H9 (cell line): ENCODE measurements at regions not wholly inside any gene's neighbourhood (a gene's known extent, or its start where the extent isn't known, plus 50 kb on each side); places are given as distances from the start of the nearest gene placed in this dataset.

Experiments
- DNase-seq: peaks from one replicate; pipeline ENCODE4 v3.0.0-alpha.2; 2017
- H2AFZ ChIP-seq: one replicate; pipeline ENCODE4 v1.6.1; 2013; ENCODE audit warnings: mild to moderate bottlenecking, low read length, control low read depth, moderate library complexity
- H2AK5ac ChIP-seq: 2 replicates; pipeline ENCODE4 v1.6.1; 2013; ENCODE audit warnings: low read length, control low read depth, mixed read lengths; ENCODE audit not compliant: insufficient read length
- H2BK120ac ChIP-seq: one replicate; pipeline ENCODE4 v1.6.1; 2013; ENCODE audit warnings: low read depth, mild to moderate bottlenecking, low read length, control low read depth, inconsistent platforms; ENCODE audit not compliant: poor library complexity, severe bottlenecking
- H2BK12ac ChIP-seq: 2 replicates; pipeline ENCODE4 v1.6.1; 2013; ENCODE audit warnings: low read length, control low read depth, mixed read lengths, low read depth; ENCODE audit not compliant: insufficient read length
- H2BK15ac ChIP-seq: 2 replicates; pipeline ENCODE4 v1.6.1; 2013; ENCODE audit warnings: low read depth, low read length, control low read depth
- H2BK20ac ChIP-seq: one replicate; pipeline ENCODE4 v1.6.1; 2013; ENCODE audit warnings: low read depth, mild to moderate bottlenecking, low read length, control low read depth, inconsistent platforms; ENCODE audit not compliant: poor library complexity, severe bottlenecking
- H2BK5ac ChIP-seq: 2 replicates; pipeline ENCODE4 v1.6.1; 2013; ENCODE audit warnings: low read length, control low read depth, mixed read lengths; ENCODE audit not compliant: insufficient read length
- H3K14ac ChIP-seq: 2 replicates; pipeline ENCODE4 v1.6.1; 2013; ENCODE audit warnings: low read length, control low read depth; ENCODE audit not compliant: insufficient read depth
- H3K18ac ChIP-seq: 2 replicates; pipeline ENCODE4 v1.6.1; 2013; ENCODE audit warnings: low read depth, mild to moderate bottlenecking, mixed read lengths, low read length, control low read depth; ENCODE audit not compliant: insufficient read length
- H3K23ac ChIP-seq: 2 replicates; pipeline ENCODE4 v1.6.1; 2013; ENCODE audit warnings: low read length, control low read depth, mixed read lengths, low read depth; ENCODE audit not compliant: insufficient read length
- H3K23me2 ChIP-seq: 2 replicates; pipeline ENCODE4 v1.6.1; 2013; ENCODE audit warnings: low read depth, mild to moderate bottlenecking, mixed read lengths, low read length, control low read depth; ENCODE audit not compliant: insufficient read length, poor library complexity, severe bottlenecking
- H3K27ac ChIP-seq: 2 replicates; pipeline ENCODE4 v1.5.1; 2013; ENCODE audit warnings: low read length, control low read depth, mixed read lengths, low read depth; ENCODE audit not compliant: insufficient read length
- H3K27me3 ChIP-seq: 2 replicates; pipeline ENCODE4 v1.6.1; 2013; ENCODE audit warnings: low read length, control low read depth, inconsistent platforms; ENCODE audit not compliant: insufficient read depth
- H3K4ac ChIP-seq: 2 replicates; pipeline ENCODE4 v1.6.1; 2013; ENCODE audit warnings: low read depth, mild to moderate bottlenecking, control low read depth, inconsistent platforms, low read length, moderate library complexity
- H3K4me1 ChIP-seq: 2 replicates; pipeline ENCODE4 v1.6.1; 2013; ENCODE audit warnings: low read length, control low read depth, inconsistent platforms; ENCODE audit not compliant: insufficient read depth
- H3K4me2 ChIP-seq: 2 replicates; pipeline ENCODE4 v1.6.1; 2013; ENCODE audit warnings: low read length, control low read depth, mixed read lengths; ENCODE audit not compliant: insufficient read length, insufficient read depth
- H3K56ac ChIP-seq: 2 replicates; pipeline ENCODE4 v1.6.1; 2013; ENCODE audit warnings: low read depth, mild to moderate bottlenecking, mixed read lengths, low read length, control low read depth; ENCODE audit not compliant: insufficient read length
- H3K79me1 ChIP-seq: 2 replicates; pipeline ENCODE4 v1.6.1; 2013; ENCODE audit warnings: low read depth, mild to moderate bottlenecking, moderate library complexity, low read length, control low read depth, inconsistent platforms; ENCODE audit not compliant: insufficient read depth, poor library complexity, severe bottlenecking
- H3K79me2 ChIP-seq: 2 replicates; pipeline ENCODE4 v1.6.1; 2013; ENCODE audit warnings: low read length, control low read depth, inconsistent platforms; ENCODE audit not compliant: insufficient read depth
- H3K9ac ChIP-seq: 2 replicates; pipeline ENCODE4 v1.6.1; 2013; ENCODE audit warnings: low read length, control low read depth, mixed read lengths; ENCODE audit not compliant: insufficient read length; ENCODE audit errors: extremely low read depth
- H3K9me3 ChIP-seq: one replicate; pipeline ENCODE4 v1.6.1; 2013; ENCODE audit warnings: low read depth, low read length, inconsistent platforms; ENCODE audit not compliant: control insufficient read depth
- H3T11ph ChIP-seq: one replicate; pipeline ENCODE4 v1.6.1; 2013; ENCODE audit warnings: mild to moderate bottlenecking, low read length, control low read depth, inconsistent platforms
- H4K20me1 ChIP-seq: one replicate; pipeline ENCODE4 v1.6.1; 2013; ENCODE audit not compliant: control insufficient read depth, insufficient read length, insufficient read depth
- H4K5ac ChIP-seq: 2 replicates; pipeline ENCODE4 v1.6.1; 2013; ENCODE audit warnings: low read depth, mild to moderate bottlenecking, mixed read lengths, low read length, control low read depth; ENCODE audit not compliant: insufficient read length
- H4K8ac ChIP-seq: replicated peaks from 2 replicates; pipeline ENCODE4 v1.6.1; 2013; ENCODE audit warnings: low read length, control low read depth, mixed read lengths, low read depth; ENCODE audit not compliant: insufficient read length
- H4K91ac ChIP-seq: 2 replicates; pipeline ENCODE4 v1.6.1; 2013; ENCODE audit warnings: low read depth, mild to moderate bottlenecking, moderate library complexity, mixed read lengths, low read length, control low read depth; ENCODE audit not compliant: insufficient read length
- H3K27ac Mint-ChIP-seq, 3 experiments: 2 replicates in 2 of 3; 3 replicates in 1 of 3; pipeline ENCODE4 v1.8.0; 2020 to 2021; ENCODE audit warnings: mixed read lengths in 3 of 3, mild to moderate bottlenecking in 1 of 3, moderate library complexity in 1 of 3
- H3K27me3 Mint-ChIP-seq: 2 replicates; pipeline ENCODE4 v1.8.0; 2021; ENCODE audit warnings: low read depth, mild to moderate bottlenecking, moderate library complexity, mixed read lengths
- H3K36me3 Mint-ChIP-seq, 3 experiments: 2 replicates in 2 of 3; 3 replicates in 1 of 3; pipeline ENCODE4 v1.8.0; 2020 to 2021; ENCODE audit warnings: low read depth in 3 of 3, mixed read lengths in 3 of 3; ENCODE audit not compliant: insufficient read depth in 1 of 3
- H3K4me1 Mint-ChIP-seq, 2 experiments: 2 replicates each; pipeline ENCODE4 v1.8.0; 2020; ENCODE audit warnings: mixed read lengths in 2 of 2
- H3K4me3 Mint-ChIP-seq, 2 experiments: 2 replicates in 1 of 2; 3 replicates in 1 of 2; pipeline ENCODE4 v1.8.0; 2020 to 2021; ENCODE audit warnings: mild to moderate bottlenecking in 2 of 2, mixed read lengths in 2 of 2, moderate library complexity in 1 of 2
- H3K9me3 Mint-ChIP-seq, 2 experiments: 2 replicates in 1 of 2; 3 replicates in 1 of 2; pipeline ENCODE4 v1.8.0; 2020; ENCODE audit warnings: mild to moderate bottlenecking in 2 of 2, mixed read lengths in 2 of 2, moderate library complexity in 1 of 2
- WGBS: extraction: QIAGEN DNeasy Blood & Tissue Kit; methylation state at CpG from one replicate; pipeline ENCODE4 v1.1.7; 2013; ENCODE audit warnings: missing lambda C conversion rate, low lambda C conversion rate, mixed read lengths; ENCODE audit not compliant: insufficient read length; ENCODE audit errors: extremely low coverage; 5-methylcytosine and 5-hydroxymethylcytosine counted together
- TF ChIP-seq, protein P1 (sequence below): fragments of 200-600 bp; sonication (generic); conservative IDR thresholded peaks from 3 replicates; pipeline ENCODE4 v1.8.0; 2021; ENCODE audit warnings: antibody characterized with exemption, mild to moderate bottlenecking

DNA sequence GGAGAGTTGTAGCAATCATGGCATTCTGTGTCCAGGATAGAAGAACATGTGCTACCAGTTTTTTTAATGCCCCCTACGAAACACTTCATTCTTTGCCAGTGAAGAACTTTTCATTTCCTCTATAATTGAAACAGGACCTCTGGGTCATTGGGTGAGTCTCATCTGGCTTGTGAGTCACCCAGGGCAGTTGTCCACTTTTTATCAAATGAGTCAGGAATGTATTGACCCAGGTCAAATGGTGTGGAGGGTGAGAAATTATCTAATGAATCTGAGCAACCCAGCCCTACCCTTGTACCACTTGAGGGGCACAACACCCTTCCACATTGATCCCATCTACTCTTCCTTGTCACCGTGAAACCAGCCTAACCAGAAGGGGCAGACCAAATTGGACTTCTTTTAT is 417.3 kb upstream of the PROX1 start:
- Histone ChIP-seq H2BK12ac (no peak overlapping the region), H3K27ac (no peak overlapping the region), H3K9ac (no peak overlapping the region), H3K14ac (no peak overlapping the region), H4K91ac (no peak overlapping the region), H2BK5ac (no peak overlapping the region), H3K18ac (no peak overlapping the region), H3K23me2 (no peaks in the 10 kb centered on the region), H3T11ph (no peak overlapping the region), H3K4ac (no peak overlapping the region), H3K9me3 (no peaks in the 10 kb centered on the region), H4K8ac (no peak overlapping the region), H2AFZ (no peak overlapping the region), H3K27me3 (no peaks in the 10 kb centered on the region; the same call in 1 of the 2 replicates), H3K79me2 (no peaks in the 10 kb centered on the region), H3K23ac (no peak overlapping the region), H3K79me1 (no peaks in the 10 kb centered on the region), H3K56ac (no peak overlapping the region), H3K4me1 (no peaks in the 10 kb centered on the region), H3K4me2 (no peak overlapping the region), H2BK20ac (no peak overlapping the region), H2BK15ac (no peak overlapping the region), H2AK5ac (no peak overlapping the region), H4K20me1 (no peaks in the 10 kb centered on the region), H2BK120ac (no peak overlapping the region), H4K5ac (no peak overlapping the region)
- H3K27ac Mint-ChIP-seq: no peak overlapping the region
- WGBS: no CpG with 5 or more reads among the region's 2 CpGs
- peaks cover 1 to 19% (median 10%) of the 10 kb centered on the region in 3 experiments; a peak in 5 of 7 replicates for H3K36me3 Mint-ChIP-seq
- H3K27me3 Mint-ChIP-seq: peaks cover 1% of the 10 kb centered on the region; the same call in 1 of the 2 replicates
- TF ChIP-seq, protein P1, sequence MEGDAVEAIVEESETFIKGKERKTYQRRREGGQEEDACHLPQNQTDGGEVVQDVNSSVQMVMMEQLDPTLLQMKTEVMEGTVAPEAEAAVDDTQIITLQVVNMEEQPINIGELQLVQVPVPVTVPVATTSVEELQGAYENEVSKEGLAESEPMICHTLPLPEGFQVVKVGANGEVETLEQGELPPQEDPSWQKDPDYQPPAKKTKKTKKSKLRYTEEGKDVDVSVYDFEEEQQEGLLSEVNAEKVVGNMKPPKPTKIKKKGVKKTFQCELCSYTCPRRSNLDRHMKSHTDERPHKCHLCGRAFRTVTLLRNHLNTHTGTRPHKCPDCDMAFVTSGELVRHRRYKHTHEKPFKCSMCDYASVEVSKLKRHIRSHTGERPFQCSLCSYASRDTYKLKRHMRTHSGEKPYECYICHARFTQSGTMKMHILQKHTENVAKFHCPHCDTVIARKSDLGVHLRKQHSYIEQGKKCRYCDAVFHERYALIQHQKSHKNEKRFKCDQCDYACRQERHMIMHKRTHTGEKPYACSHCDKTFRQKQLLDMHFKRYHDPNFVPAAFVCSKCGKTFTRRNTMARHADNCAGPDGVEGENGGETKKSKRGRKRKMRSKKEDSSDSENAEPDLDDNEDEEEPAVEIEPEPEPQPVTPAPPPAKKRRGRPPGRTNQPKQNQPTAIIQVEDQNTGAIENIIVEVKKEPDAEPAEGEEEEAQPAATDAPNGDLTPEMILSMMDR: no peak
- peaks cover 0 to 3% of the 10 kb centered on the region in 2 experiments; a peak in 1 of 4 replicates for H3K4me1 Mint-ChIP-seq
- no peak for DNase-seq
- peaks cover 12 to 14% of the 10 kb centered on the region in 2 experiments for H3K9me3 Mint-ChIP-seq
- H3K4me3 Mint-ChIP-seq: no peak overlapping the region
